ENCODE measurements at regions not wholly inside any gene's neighbourhood (a gene's known extent, or its start where the extent isn't known, plus 50 kb on each side); places are given as distances from the start of the nearest gene placed in this dataset.

- no peak for DNase-seq (ENCODE audit: low read depth)
- no peak overlapping the region for H3K4me3 ChIP-seq (ENCODE audit: low read depth, low read length)
- TF ChIP-seq, protein P1, sequence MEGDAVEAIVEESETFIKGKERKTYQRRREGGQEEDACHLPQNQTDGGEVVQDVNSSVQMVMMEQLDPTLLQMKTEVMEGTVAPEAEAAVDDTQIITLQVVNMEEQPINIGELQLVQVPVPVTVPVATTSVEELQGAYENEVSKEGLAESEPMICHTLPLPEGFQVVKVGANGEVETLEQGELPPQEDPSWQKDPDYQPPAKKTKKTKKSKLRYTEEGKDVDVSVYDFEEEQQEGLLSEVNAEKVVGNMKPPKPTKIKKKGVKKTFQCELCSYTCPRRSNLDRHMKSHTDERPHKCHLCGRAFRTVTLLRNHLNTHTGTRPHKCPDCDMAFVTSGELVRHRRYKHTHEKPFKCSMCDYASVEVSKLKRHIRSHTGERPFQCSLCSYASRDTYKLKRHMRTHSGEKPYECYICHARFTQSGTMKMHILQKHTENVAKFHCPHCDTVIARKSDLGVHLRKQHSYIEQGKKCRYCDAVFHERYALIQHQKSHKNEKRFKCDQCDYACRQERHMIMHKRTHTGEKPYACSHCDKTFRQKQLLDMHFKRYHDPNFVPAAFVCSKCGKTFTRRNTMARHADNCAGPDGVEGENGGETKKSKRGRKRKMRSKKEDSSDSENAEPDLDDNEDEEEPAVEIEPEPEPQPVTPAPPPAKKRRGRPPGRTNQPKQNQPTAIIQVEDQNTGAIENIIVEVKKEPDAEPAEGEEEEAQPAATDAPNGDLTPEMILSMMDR (IDR thresholded peaks at IDR 0.05; ENCODE audit: control insufficient read depth, extremely low read depth, insufficient read depth), result no peak
Observed at GRCh38 chr10:118943253-118943652, 86.3 kb upstream of the NANOS1 start.

GRCh38 chr10:118944959-118945633 lies 84.4 kb upstream of the NANOS1 start:
- DNase-seq (ENCODE audit: low read depth), result no peak
- TF ChIP-seq, protein P1 (IDR thresholded peaks at IDR 0.05; ENCODE audit: control insufficient read depth, extremely low read depth, insufficient read depth), result no peak

GRCh38 chr10:118948786-118949185 lies 80.7 kb upstream of the NANOS1 start:
- TF ChIP-seq, protein P1 (IDR thresholded peaks at IDR 0.05; ENCODE audit: control insufficient read depth, extremely low read depth, insufficient read depth), result no peak
- no peak for DNase-seq (ENCODE audit: low read depth)
- no peak overlapping the region for H3K4me3 ChIP-seq (ENCODE audit: low read depth, low read length)

More at GRCh38 chr10:118944959-118945633, 84.4 kb upstream of the NANOS1 start:
- no peak overlapping the region for H3K4me3 ChIP-seq (ENCODE audit: low read depth, low read length)

- H3K4me3 ChIP-seq (ENCODE audit: low read depth, low read length), result no peak overlapping the region
- DNase-seq (ENCODE audit: low read depth), result no peak
- TF ChIP-seq, protein P1 (IDR thresholded peaks at IDR 0.05; ENCODE audit: control insufficient read depth, extremely low read depth, insufficient read depth), result no peak
Observed at GRCh38 chr10:118950190-118950680, 79.3 kb upstream of the NANOS1 start.

GRCh38 chr10:118950997-118951637 lies 78.4 kb upstream of the NANOS1 start:
- no peak for DNase-seq (ENCODE audit: low read depth)
- TF ChIP-seq, protein P1 (IDR thresholded peaks at IDR 0.05; ENCODE audit: control insufficient read depth, extremely low read depth, insufficient read depth), result no peak
- H3K4me3 ChIP-seq (ENCODE audit: low read depth, low read length), result no peak overlapping the region

DNA sequence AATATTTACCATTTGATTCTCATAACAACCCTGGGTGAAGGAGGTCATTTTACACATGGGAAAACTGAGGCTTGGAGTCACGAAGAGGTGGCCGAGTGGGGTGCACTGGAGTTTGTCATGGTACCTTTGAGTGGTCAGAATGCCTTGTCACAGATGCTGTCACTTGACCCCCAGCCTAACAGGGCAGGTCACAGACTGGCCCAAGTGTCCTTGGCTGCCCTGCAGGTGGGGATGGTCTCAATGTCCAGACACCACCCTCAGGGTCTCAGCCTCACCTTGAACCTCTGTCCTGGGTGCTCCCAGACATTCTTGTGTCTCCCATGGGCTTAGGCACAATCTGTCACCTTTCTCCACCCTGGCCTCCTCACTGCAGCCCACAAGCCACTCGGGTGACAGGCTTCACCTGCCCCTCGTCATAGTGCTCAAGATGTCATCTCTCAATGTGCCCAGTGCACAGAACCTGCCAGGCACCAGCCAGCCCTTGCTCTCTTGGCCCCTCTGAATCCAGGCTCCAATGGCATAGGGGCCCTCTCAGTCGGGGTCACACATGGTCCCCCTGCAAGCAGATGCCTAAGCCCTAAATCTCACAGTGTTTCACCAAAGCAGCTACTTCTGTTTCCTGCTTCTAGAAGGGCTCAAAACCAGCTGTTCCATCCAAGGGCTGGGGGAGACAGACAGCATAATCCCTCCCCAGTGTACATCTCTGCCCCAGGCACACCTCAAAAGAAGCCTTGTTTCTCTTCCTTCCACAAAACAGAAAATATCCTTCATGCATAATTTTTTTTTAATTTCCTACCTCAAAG lies 76.8 kb upstream of the NANOS1 start:
- H3K4me3 ChIP-seq (ENCODE audit: low read depth, low read length), result no peak overlapping the region
- DNase-seq (ENCODE audit: low read depth), result no peak
- TF ChIP-seq, protein P1 (IDR thresholded peaks at IDR 0.05; ENCODE audit: control insufficient read depth, extremely low read depth, insufficient read depth), result no peak

All from LNCaP clone FGC (cell line).